ENCODE measurements at regions not wholly inside any gene's neighbourhood (a gene's known extent, or its start where the extent isn't known, plus 50 kb on each side); places are given as distances from the start of the nearest gene placed in this dataset.

DNA sequence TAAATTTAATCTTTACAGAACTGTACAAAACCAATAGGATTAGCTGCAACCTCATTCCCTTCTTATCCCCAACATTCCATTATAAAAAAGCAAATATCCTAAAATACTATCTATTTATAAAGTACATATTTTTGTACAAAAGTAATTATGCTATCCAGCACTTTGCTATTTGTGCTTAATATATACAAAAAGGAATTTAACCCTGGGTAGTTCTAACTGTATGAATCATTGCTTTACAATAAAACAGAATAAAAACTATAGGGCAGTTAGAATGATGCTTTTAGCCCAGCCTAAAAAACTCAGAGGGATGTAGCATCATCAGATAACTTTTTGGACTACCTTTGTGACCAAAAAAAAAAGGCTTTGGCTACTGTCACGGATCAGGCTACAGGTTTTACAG is 49.9 kb upstream of the KLHL31 start:
- no peaks in the 10 kb centered on the region for H3K4me1 ChIP-seq (ENCODE audit: low read length)
- H3K9me2 ChIP-seq (replicated peaks; ENCODE audit: insufficient read depth, low read length): no peaks in the 10 kb centered on the region
- no peak overlapping the region for H3K4me3 ChIP-seq (ENCODE audit: low read length)
- H3K4me2 ChIP-seq (ENCODE audit: low read depth, low read length, poor library complexity, severe bottlenecking): no peak overlapping the region
- no peaks in the 10 kb centered on the region for H3K27me3 ChIP-seq (ENCODE audit: low read length)
- no peak overlapping the region for H3K9ac ChIP-seq (ENCODE audit: low read length)
- H2AFZ ChIP-seq (ENCODE audit: low read length): no peak overlapping the region
- H3K79me2 ChIP-seq (ENCODE audit: low read length): no peaks in the 10 kb centered on the region
- H3K27ac ChIP-seq (ENCODE audit: low read length): no peak overlapping the region
- no peaks in the 10 kb centered on the region for H4K20me1 ChIP-seq (ENCODE audit: insufficient read depth, low read depth, low read length)
- H3K36me3 ChIP-seq (ENCODE audit: insufficient read depth, low read length): no peaks in the 10 kb centered on the region
- DNase-seq: no peak
- no peaks in the 10 kb centered on the region for H3K9me3 ChIP-seq (ENCODE audit: low read length)
